HEK293T (cell line): ENCODE measurements at regions not wholly inside any gene's neighbourhood (a gene's known extent, or its start where the extent isn't known, plus 50 kb on each side); places are given as distances from the start of the nearest gene placed in this dataset.
A peak's percentile ranks its signal among the peaks of the same experiment; 100 is the strongest.

ENCODE experiments used
- CTCF ChIA-PET: fragments of 350-600 bp; formaldehyde crosslinking; extraction: SDS; loops from one replicate; lab custom pipeline; 2021; ENCODE audit warnings: antibody characterized with exemption, inconsistent platforms; lab: Yijun Ruan, JAX
- POLR2A ChIA-PET: fragments of 350-600 bp; formaldehyde crosslinking; extraction: SDS; loops from one replicate; lab custom pipeline; 2020; ENCODE audit warnings: antibody characterized with exemption, inconsistent platforms; lab: Yijun Ruan, JAX
- DNase-seq: peaks from one replicate; pipeline ENCODE4 v3.0.0; 2012; ENCODE audit warnings: mixed read lengths; ENCODE audit errors: extremely low spot score
- ARNT ChIP-seq: fragments of 450-650 bp; IDR thresholded peaks from 2 replicates; pipeline ENCODE4 v1.6.1; 2017; ENCODE audit warnings: mild to moderate bottlenecking
- BHLHE40 ChIP-seq: fragments of 450-650 bp; IDR thresholded peaks from 2 replicates; pipeline ENCODE4 v1.6.1; 2016; ENCODE audit warnings: mild to moderate bottlenecking, moderate library complexity, borderline replicate concordance
- CTBP1 ChIP-seq: fragments of 450-650 bp; IDR thresholded peaks from 2 replicates; pipeline ENCODE4 v1.6.1; 2016; ENCODE audit warnings: borderline replicate concordance
- ELF4 ChIP-seq: fragments of 450-650 bp; IDR thresholded peaks from 2 replicates; pipeline ENCODE4 v1.6.1; 2017; ENCODE audit warnings: antibody characterized with exemption
- FOXA1 ChIP-seq: fragments of 450-650 bp; IDR thresholded peaks from 2 replicates; pipeline ENCODE4 v1.6.1; 2016; ENCODE audit warnings: mild to moderate bottlenecking
- FOXK2 ChIP-seq: fragments of 450-650 bp; IDR thresholded peaks from 2 replicates; pipeline ENCODE4 v1.6.1; 2016; ENCODE audit warnings: mild to moderate bottlenecking
- FOXM1 ChIP-seq: fragments of 450-650 bp; IDR thresholded peaks from 2 replicates; pipeline ENCODE4 v1.6.1; 2017; ENCODE audit warnings: mild to moderate bottlenecking, borderline replicate concordance
- HDGF ChIP-seq: fragments of 450-650 bp; IDR thresholded peaks from 2 replicates; pipeline ENCODE4 v1.6.1; 2017; ENCODE audit warnings: antibody characterized with exemption, borderline replicate concordance
- L3MBTL2 ChIP-seq: fragments of 450-650 bp; conservative IDR thresholded peaks from 2 replicates; pipeline ENCODE4 v1.6.1; 2016; ENCODE audit warnings: mild to moderate bottlenecking
- LEF1 ChIP-seq: fragments of 450-650 bp; IDR thresholded peaks from 2 replicates; pipeline ENCODE4 v1.6.1; 2017; ENCODE audit warnings: mild to moderate bottlenecking, borderline replicate concordance
- NFRKB ChIP-seq: fragments of 450-650 bp; IDR thresholded peaks from 2 replicates; pipeline ENCODE4 v1.6.1; 2016; ENCODE audit warnings: mild to moderate bottlenecking, moderate library complexity
- SP1 ChIP-seq: fragments of 450-650 bp; IDR thresholded peaks from 2 replicates; pipeline ENCODE4 v1.6.1; 2017
- SUZ12 ChIP-seq: fragments of 450-650 bp; IDR thresholded peaks from 2 replicates; pipeline ENCODE4 v1.6.1; 2016; ENCODE audit warnings: mild to moderate bottlenecking
- TARDBP ChIP-seq: fragments of 450-650 bp; IDR thresholded peaks from 2 replicates; pipeline ENCODE4 v1.6.1; 2016
- ZNF384 ChIP-seq: fragments of 450-650 bp; IDR thresholded peaks from 2 replicates; pipeline ENCODE4 v1.6.1; 2016
- TF ChIP-seq, protein P1 (sequence below): fragments of 450-650 bp; IDR thresholded peaks from 2 replicates; pipeline ENCODE4 v1.6.1; 2016

DNA sequence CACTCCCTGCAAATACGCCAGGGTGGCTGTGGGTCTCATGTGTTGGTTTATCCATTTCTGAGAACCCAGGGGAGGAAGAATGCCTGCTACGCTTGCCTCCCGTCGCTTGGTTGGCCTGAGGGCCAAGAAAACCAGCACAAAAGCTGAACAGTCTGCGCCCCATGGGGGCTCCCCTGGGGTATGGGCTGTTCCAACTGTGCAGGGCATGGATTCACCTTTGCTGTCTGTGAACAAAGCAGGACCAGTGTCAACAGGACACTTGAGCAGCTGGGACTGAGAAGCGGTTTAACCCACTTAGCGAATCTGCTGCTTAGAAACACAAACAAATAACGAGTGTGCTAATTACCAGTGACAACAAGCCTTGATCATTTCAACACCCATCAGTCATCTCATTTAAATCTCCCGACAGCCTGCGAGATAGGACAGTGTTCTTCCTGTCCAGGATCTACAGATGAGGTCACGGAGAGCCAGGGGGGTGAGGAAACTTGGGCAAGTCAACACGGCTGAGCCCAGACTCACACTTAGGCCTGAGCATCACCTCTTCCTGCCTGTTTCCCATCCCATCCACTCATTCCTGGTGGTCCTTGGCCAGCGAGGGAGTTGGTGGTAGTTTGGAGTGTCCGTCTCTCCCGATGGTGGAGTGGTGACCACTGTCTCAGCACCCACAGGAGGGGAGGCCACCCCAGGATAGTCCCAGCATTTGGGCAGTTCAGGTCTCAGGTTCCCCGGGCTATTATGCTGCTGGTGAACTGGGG is 111.6 kb upstream of the HAAO start:
- POLR2A ChIA-PET: no interaction called here
- no peak for DNase-seq
- no peak for TF ChIP-seq CTBP1
- TF ChIP-seq FOXM1: no peak
- TF ChIP-seq SUZ12: no peak
- no peak for TF ChIP-seq BHLHE40
- TF ChIP-seq SP1: no peak
- no peak for TF ChIP-seq ELF4
- TF ChIP-seq FOXA1: no peak
- TF ChIP-seq ZNF384: no peak
- TF ChIP-seq, protein P1, sequence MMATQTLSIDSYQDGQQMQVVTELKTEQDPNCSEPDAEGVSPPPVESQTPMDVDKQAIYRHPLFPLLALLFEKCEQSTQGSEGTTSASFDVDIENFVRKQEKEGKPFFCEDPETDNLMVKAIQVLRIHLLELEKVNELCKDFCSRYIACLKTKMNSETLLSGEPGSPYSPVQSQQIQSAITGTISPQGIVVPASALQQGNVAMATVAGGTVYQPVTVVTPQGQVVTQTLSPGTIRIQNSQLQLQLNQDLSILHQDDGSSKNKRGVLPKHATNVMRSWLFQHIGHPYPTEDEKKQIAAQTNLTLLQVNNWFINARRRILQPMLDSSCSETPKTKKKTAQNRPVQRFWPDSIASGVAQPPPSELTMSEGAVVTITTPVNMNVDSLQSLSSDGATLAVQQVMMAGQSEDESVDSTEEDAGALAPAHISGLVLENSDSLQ: no peak; the same call in 1 of the 2 replicates
- TF ChIP-seq HDGF: no peak
- no peak for TF ChIP-seq LEF1
- TF ChIP-seq ARNT: no peak
- TF ChIP-seq FOXK2: no peak
- TF ChIP-seq L3MBTL2: no peak
- no peak for TF ChIP-seq NFRKB
- CTCF ChIA-PET: no interaction called here

GRCh38 chr2:42902939-42903709 is 110.7 kb upstream of the HAAO start:
- no peak for TF ChIP-seq SUZ12
- TF ChIP-seq, protein P1: no peak
- no peak for TF ChIP-seq SP1
- no peak for TF ChIP-seq ELF4
- no peak for TF ChIP-seq FOXA1
- no peak for TF ChIP-seq FOXM1
- TF ChIP-seq LEF1: no peak
- TF ChIP-seq TARDBP: no peak
- TF ChIP-seq HDGF: no peak
- TF ChIP-seq NFRKB: no peak
- no peak for TF ChIP-seq CTBP1
- no peak for TF ChIP-seq ZNF384
- TF ChIP-seq L3MBTL2: no peak
- no peak for TF ChIP-seq BHLHE40
- no peak for TF ChIP-seq ARNT
- TF ChIP-seq FOXK2: no peak
- no peak for DNase-seq
- POLR2A ChIA-PET: no interaction called here
- CTCF ChIA-PET: no interaction called here

- TF ChIP-seq CTBP1: no peak
- no peak for TF ChIP-seq ELF4
- TF ChIP-seq FOXM1: no peak
- no peak for TF ChIP-seq BHLHE40
- TF ChIP-seq SUZ12: no peak
- no peak for TF ChIP-seq SP1
- no peak for TF ChIP-seq FOXK2
- no peak for TF ChIP-seq TARDBP
- TF ChIP-seq LEF1: no peak
- no peak for TF ChIP-seq ARNT
- TF ChIP-seq FOXA1: no peak
- CTCF ChIA-PET: no interaction called here
- POLR2A ChIA-PET: no interaction called here
These were observed 108.8 kb upstream of the HAAO start for GRCh38 chr2:42901076-42901640.

DNA sequence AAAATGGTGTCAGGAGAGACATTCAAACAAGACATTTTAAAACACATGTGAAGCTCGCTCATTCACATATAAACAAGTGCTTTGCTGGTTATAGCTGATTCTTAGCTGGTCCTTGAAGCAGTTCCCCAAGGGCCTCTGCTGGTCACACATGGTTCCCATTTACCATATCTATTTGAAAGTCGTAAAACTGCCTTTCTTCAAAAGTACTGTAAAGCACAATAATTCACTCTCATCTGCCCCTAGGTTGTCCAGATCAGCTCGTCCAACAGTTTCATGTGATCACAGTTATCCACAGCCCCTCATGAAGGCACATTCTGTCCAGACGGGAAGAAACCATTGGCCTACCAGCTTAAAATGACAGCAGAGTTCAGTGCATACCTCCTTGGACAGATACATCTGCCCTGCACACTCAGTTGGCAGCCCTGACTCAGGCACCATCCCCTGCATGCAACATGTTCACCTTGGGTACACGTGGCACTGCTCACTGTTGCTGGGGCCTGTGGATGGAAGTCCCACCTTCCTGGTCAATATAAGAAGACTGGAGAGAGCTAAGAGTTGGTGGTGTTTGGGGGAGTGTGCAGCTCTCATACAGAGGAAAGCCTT is 108.0 kb upstream of the HAAO start:
- ChIA-PET CTCF (interaction anchor here (0.6 kb wide), 1 partner anchor 184 kb away, joined by 3 read pairs; no protein-coding TSS in a partner anchor), POLR2A (no interaction called here)
- no peak for DNase-seq
- TF ChIP-seq NFRKB: no peak
- TF ChIP-seq ARNT: no peak
- TF ChIP-seq LEF1: no peak
- no peak for TF ChIP-seq CTBP1
- TF ChIP-seq, protein P1: peak; percentile 51; the same call in 1 of the 2 replicates

More at GRCh38 chr2:42901076-42901640, 108.8 kb upstream of the HAAO start:
- DNase-seq: no peak

- ChIA-PET POLR2A (no interaction called here), CTCF (no interaction called here)
- no peak for DNase-seq
- TF ChIP-seq FOXM1 (no peak), ARNT (no peak), FOXA1 (no peak), FOXK2 (no peak), LEF1 (no peak), SP1 (no peak), ELF4 (no peak), HDGF (no peak), ZNF384 (no peak)
- TF ChIP-seq, protein P1: no peak
These were observed 105.0 kb upstream of the HAAO start for GRCh38 chr2:42897358-42897757.
